HCT116 (cell line): ENCODE measurements at regions not wholly inside any gene's neighbourhood (a gene's known extent, or its start where the extent isn't known, plus 50 kb on each side); places are given as distances from the start of the nearest gene placed in this dataset.

Experiments used
- CBX3 ChIP-seq: IDR thresholded peaks from 2 replicates; pipeline ENCODE4 v1.6.1; 2012; ENCODE audit warnings: low read depth
- EZH2 ChIP-seq: fragments of 200-600 bp; sonication (generic); IDR thresholded peaks from 2 replicates; pipeline ENCODE4 v1.6.1; 2017; ENCODE audit warnings: antibody characterized with exemption, mixed run types
- JUND ChIP-seq: IDR thresholded peaks from 2 replicates; pipeline ENCODE4 v1.6.1; 2012
- POLR2AphosphoS5 ChIP-seq: IDR thresholded peaks from 2 replicates; pipeline ENCODE4 v1.6.1; 2011; ENCODE audit warnings: mild to moderate bottlenecking, low read depth, low read length, moderate library complexity
- RAD21 ChIP-seq: IDR thresholded peaks from 2 replicates; pipeline ENCODE4 v1.6.1; 2012; ENCODE audit warnings: low read depth, mild to moderate bottlenecking
- SP1 ChIP-seq: IDR thresholded peaks from 2 replicates; pipeline ENCODE4 v1.6.1; 2012; ENCODE audit warnings: low read depth
- SRF ChIP-seq: IDR thresholded peaks from 2 replicates; pipeline ENCODE4 v1.6.1; 2012; ENCODE audit warnings: low read depth
- YY1 ChIP-seq: IDR thresholded peaks from 2 replicates; pipeline ENCODE4 v1.6.1; 2011; ENCODE audit warnings: low read length, low read depth, moderate library complexity, mild to moderate bottlenecking; ENCODE audit not compliant: insufficient replicate concordance; ENCODE audit errors: extremely low read depth
- ZFX ChIP-seq: fragments of 450-650 bp; IDR thresholded peaks from 2 replicates; pipeline ENCODE4 v1.6.1; 2017
- ZNF274 ChIP-seq: fragments of 200-500 bp; sonication (Bioruptor generic); IDR thresholded peaks from 2 replicates; pipeline ENCODE4 v1.6.1; 2014; ENCODE audit warnings: mild to moderate bottlenecking, low read depth, low read length, inconsistent platforms
- TF ChIP-seq, protein P1 (sequence below): IDR thresholded peaks from 2 replicates; pipeline ENCODE4 v1.6.1; 2012; ENCODE audit warnings: low read depth
- TF ChIP-seq, protein P2 (sequence below): IDR thresholded peaks from 2 replicates; pipeline ENCODE4 v1.6.1; 2011; ENCODE audit warnings: mild to moderate bottlenecking, low read length, moderate library complexity; ENCODE audit not compliant: insufficient replicate concordance; ENCODE audit errors: extremely low read depth

DNA sequence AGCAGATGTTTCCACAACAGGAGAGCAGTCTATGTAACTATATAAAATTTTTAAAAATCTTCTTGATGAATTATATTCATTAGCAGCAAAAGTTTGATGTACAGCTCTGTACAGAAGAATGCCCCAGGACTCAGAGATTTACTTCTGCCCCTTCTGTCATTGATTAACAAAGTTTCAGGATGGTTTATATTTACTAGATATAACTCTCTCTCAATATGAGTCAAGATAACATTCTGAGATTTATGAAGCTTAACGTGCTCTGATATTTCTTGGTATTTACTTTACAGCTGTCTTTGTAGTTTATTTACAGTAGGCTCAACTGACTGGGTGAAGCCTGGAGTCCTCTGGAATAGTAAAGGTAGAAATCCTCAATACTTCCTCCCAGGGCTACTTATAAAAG, 93.6 kb upstream of the HNMT start (continued):
- TF ChIP-seq, protein P1, sequence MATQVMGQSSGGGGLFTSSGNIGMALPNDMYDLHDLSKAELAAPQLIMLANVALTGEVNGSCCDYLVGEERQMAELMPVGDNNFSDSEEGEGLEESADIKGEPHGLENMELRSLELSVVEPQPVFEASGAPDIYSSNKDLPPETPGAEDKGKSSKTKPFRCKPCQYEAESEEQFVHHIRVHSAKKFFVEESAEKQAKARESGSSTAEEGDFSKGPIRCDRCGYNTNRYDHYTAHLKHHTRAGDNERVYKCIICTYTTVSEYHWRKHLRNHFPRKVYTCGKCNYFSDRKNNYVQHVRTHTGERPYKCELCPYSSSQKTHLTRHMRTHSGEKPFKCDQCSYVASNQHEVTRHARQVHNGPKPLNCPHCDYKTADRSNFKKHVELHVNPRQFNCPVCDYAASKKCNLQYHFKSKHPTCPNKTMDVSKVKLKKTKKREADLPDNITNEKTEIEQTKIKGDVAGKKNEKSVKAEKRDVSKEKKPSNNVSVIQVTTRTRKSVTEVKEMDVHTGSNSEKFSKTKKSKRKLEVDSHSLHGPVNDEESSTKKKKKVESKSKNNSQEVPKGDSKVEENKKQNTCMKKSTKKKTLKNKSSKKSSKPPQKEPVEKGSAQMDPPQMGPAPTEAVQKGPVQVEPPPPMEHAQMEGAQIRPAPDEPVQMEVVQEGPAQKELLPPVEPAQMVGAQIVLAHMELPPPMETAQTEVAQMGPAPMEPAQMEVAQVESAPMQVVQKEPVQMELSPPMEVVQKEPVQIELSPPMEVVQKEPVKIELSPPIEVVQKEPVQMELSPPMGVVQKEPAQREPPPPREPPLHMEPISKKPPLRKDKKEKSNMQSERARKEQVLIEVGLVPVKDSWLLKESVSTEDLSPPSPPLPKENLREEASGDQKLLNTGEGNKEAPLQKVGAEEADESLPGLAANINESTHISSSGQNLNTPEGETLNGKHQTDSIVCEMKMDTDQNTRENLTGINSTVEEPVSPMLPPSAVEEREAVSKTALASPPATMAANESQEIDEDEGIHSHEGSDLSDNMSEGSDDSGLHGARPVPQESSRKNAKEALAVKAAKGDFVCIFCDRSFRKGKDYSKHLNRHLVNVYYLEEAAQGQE = no peak
- no peak for TF ChIP-seq RAD21
- TF ChIP-seq JUND = no peak
- no peak for TF ChIP-seq CBX3
- TF ChIP-seq ZFX = no peak
- TF ChIP-seq YY1 = no peak
- TF ChIP-seq SP1 = no peak
- TF ChIP-seq EZH2 = no peak
- no peak for TF ChIP-seq POLR2AphosphoS5
- TF ChIP-seq SRF = no peak
- no peak for TF ChIP-seq ZNF274
- TF ChIP-seq, protein P2, sequence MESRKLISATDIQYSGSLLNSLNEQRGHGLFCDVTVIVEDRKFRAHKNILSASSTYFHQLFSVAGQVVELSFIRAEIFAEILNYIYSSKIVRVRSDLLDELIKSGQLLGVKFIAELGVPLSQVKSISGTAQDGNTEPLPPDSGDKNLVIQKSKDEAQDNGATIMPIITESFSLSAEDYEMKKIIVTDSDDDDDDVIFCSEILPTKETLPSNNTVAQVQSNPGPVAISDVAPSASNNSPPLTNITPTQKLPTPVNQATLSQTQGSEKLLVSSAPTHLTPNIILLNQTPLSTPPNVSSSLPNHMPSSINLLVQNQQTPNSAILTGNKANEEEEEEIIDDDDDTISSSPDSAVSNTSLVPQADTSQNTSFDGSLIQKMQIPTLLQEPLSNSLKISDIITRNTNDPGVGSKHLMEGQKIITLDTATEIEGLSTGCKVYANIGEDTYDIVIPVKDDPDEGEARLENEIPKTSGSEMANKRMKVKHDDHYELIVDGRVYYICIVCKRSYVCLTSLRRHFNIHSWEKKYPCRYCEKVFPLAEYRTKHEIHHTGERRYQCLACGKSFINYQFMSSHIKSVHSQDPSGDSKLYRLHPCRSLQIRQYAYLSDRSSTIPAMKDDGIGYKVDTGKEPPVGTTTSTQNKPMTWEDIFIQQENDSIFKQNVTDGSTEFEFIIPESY = no peak
- TF ChIP-seq, all 23 proteins: peak for 0
